ENCODE measurements at regions not wholly inside any gene's neighbourhood (a gene's known extent, or its start where the extent isn't known, plus 50 kb on each side); places are given as distances from the start of the nearest gene placed in this dataset.

GRCh38 chr7:156585025-156585648 is 55.4 kb upstream of the RNF32 start:
- TF ChIP-seq CEBPB (IDR thresholded peaks at IDR 0.05) (no peak), HOXA7 (CRISPR knock-in tag; IDR thresholded peaks at IDR 0.05) (no peak), RAD21 (conservative IDR thresholded peaks at IDR 0.05 in 1 of 2, IDR thresholded peaks at IDR 0.05 in 1 of 2) (no peak), RFX5 (IDR thresholded peaks at IDR 0.05) (no peak), POLR2A (IDR thresholded peaks at IDR 0.05; ENCODE audit: low read length) (no peak), MAFK (IDR thresholded peaks at IDR 0.05; ENCODE audit: partially characterized antibody) (no peak), JUN (IDR thresholded peaks at IDR 0.05) (no peak), EHMT2 (IDR thresholded peaks at IDR 0.05; ENCODE audit: low read depth) (no peak), NFE2L2 (conservative IDR thresholded peaks at IDR 0.05; ENCODE audit: low read length) (no peak), POLR2AphosphoS2 (conservative IDR thresholded peaks at IDR 0.05; ENCODE audit: low read length) (no peak), RNF2 (IDR thresholded peaks at IDR 0.05; ENCODE audit: borderline replicate concordance, low read depth) (no peak)
- TF ChIP-seq, protein P1, sequence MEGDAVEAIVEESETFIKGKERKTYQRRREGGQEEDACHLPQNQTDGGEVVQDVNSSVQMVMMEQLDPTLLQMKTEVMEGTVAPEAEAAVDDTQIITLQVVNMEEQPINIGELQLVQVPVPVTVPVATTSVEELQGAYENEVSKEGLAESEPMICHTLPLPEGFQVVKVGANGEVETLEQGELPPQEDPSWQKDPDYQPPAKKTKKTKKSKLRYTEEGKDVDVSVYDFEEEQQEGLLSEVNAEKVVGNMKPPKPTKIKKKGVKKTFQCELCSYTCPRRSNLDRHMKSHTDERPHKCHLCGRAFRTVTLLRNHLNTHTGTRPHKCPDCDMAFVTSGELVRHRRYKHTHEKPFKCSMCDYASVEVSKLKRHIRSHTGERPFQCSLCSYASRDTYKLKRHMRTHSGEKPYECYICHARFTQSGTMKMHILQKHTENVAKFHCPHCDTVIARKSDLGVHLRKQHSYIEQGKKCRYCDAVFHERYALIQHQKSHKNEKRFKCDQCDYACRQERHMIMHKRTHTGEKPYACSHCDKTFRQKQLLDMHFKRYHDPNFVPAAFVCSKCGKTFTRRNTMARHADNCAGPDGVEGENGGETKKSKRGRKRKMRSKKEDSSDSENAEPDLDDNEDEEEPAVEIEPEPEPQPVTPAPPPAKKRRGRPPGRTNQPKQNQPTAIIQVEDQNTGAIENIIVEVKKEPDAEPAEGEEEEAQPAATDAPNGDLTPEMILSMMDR (IDR thresholded peaks at IDR 0.05) = no peak
- TF ChIP-seq, protein P2, sequence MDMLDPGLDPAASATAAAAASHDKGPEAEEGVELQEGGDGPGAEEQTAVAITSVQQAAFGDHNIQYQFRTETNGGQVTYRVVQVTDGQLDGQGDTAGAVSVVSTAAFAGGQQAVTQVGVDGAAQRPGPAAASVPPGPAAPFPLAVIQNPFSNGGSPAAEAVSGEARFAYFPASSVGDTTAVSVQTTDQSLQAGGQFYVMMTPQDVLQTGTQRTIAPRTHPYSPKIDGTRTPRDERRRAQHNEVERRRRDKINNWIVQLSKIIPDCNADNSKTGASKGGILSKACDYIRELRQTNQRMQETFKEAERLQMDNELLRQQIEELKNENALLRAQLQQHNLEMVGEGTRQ (IDR thresholded peaks at IDR 0.05) = no peak
